DMS114 treated with DMSO at 0.1 percent for 48 hours (cell line): ENCODE measurements at regions not wholly inside any gene's neighbourhood (a gene's known extent, or its start where the extent isn't known, plus 50 kb on each side); places are given as distances from the start of the nearest gene placed in this dataset.

Experiments used
- DNase-seq: peaks from one replicate; lab custom pipeline; 2025; ENCODE audit not compliant: unreplicated experiment; lab: John Stamatoyannopoulos, UW

DNA sequence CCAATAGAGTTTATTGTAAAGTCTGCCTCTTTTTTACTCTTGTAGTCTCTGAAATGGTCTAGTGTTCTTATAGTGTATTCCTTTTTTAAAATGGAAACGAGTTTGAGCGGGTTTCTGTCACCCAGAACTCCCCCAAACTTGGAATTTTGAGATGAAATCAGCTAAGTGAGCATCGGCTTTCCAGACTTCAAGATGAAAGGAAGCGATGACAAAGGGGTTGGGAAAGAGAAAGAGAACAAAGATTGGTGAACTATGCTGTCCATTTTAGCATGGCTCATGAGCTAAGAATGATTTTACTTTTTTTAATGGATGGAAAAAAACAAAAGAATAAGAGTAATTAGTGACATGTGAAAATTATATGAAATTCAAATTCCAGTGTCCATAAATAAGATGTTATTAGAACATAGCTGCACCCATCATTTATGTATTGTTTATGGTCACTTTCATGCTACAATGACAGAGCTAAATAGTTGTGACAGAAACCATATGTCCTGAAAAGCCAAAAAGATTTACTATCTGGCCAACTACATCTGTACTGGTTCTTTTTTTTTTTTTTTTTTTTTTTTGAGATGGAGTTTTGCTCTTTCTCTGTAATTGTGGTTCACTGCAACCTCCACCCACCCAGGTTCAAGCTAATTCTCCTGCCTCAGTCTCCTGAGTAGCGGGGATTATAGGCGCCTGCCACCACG is 52.7 kb upstream of the PDZRN3 start:
- no peak for DNase-seq
